ENCODE measurements at regions not wholly inside any gene's neighbourhood (a gene's known extent, or its start where the extent isn't known, plus 50 kb on each side); places are given as distances from the start of the nearest gene placed in this dataset.

- no peak for DNase-seq (ENCODE audit: low read depth in 2 of 2)
Observed at GRCh38 chr6:113489952-113490746, 367.0 kb upstream of the MARCKS start.

- DNase-seq (ENCODE audit: low read depth in 2 of 2), result no peak
Observed at GRCh38 chr6:113491376-113491775, 365.8 kb upstream of the MARCKS start.

GRCh38 chr6:113493991-113494390 is 363.2 kb upstream of the MARCKS start:
- no peak for DNase-seq (ENCODE audit: low read depth in 2 of 2)

GRCh38 chr6:113495521-113495920 is 361.6 kb upstream of the MARCKS start:
- no peak for DNase-seq (ENCODE audit: low read depth in 2 of 2)

GRCh38 chr6:113496166-113496565 is 361.0 kb upstream of the MARCKS start:
- DNase-seq (ENCODE audit: low read depth in 2 of 2), result no peak

- DNase-seq (ENCODE audit: low read depth in 2 of 2), result no peak
Observed at GRCh38 chr6:113500221-113500620, 356.9 kb upstream of the MARCKS start.

- DNase-seq (ENCODE audit: low read depth in 2 of 2), result no peak
Observed at GRCh38 chr6:113505084-113505699, 352.0 kb upstream of the MARCKS start.

GRCh38 chr6:113508249-113508648 is 348.9 kb upstream of the MARCKS start:
- no peak for DNase-seq (ENCODE audit: low read depth in 2 of 2)

- no peak for DNase-seq (ENCODE audit: low read depth in 2 of 2)
Observed at GRCh38 chr6:113511100-113511499, 346.0 kb upstream of the MARCKS start.

- no peak for DNase-seq (ENCODE audit: low read depth in 2 of 2)
Observed at GRCh38 chr6:113512576-113512975, 344.6 kb upstream of the MARCKS start.

GRCh38 chr6:113513086-113513485 is 344.1 kb upstream of the MARCKS start:
- DNase-seq (ENCODE audit: low read depth in 2 of 2), result no peak

GRCh38 chr6:113522376-113522775 is 334.8 kb upstream of the MARCKS start:
- no peak for DNase-seq (ENCODE audit: low read depth in 2 of 2)

- DNase-seq (ENCODE audit: low read depth in 2 of 2), result no peak
Observed at GRCh38 chr6:113524826-113525225, 332.3 kb upstream of the MARCKS start.

GRCh38 chr6:113526553-113526952 is 330.6 kb upstream of the MARCKS start:
- DNase-seq (ENCODE audit: low read depth in 2 of 2), result no peak

- no peak for DNase-seq (ENCODE audit: low read depth in 2 of 2)
Observed at GRCh38 chr6:113526995-113527394, 330.1 kb upstream of the MARCKS start.

GRCh38 chr6:113528111-113528510 is 329.0 kb upstream of the MARCKS start:
- DNase-seq (ENCODE audit: low read depth in 2 of 2), result no peak

GRCh38 chr6:113529196-113529595 is 327.9 kb upstream of the MARCKS start:
- no peak for DNase-seq (ENCODE audit: low read depth in 2 of 2)

GRCh38 chr6:113529879-113530278 is 327.3 kb upstream of the MARCKS start:
- no peak for DNase-seq (ENCODE audit: low read depth in 2 of 2)

GRCh38 chr6:113530769-113531168 is 326.4 kb upstream of the MARCKS start:
- DNase-seq (ENCODE audit: low read depth in 2 of 2), result no peak

- no peak for DNase-seq (ENCODE audit: low read depth in 2 of 2)
Observed at GRCh38 chr6:113539202-113539601, 317.9 kb upstream of the MARCKS start.

GRCh38 chr6:113539623-113540022 is 317.5 kb upstream of the MARCKS start:
- no peak for DNase-seq (ENCODE audit: low read depth in 2 of 2)

GRCh38 chr6:113540466-113540865 is 316.7 kb upstream of the MARCKS start:
- DNase-seq (ENCODE audit: low read depth in 2 of 2), result no peak

- DNase-seq (ENCODE audit: low read depth in 2 of 2), result no peak
Observed at GRCh38 chr6:113551168-113551567, 306.0 kb upstream of the MARCKS start.

- no peak for DNase-seq (ENCODE audit: low read depth in 2 of 2)
Observed at GRCh38 chr6:113556775-113557174, 300.4 kb upstream of the MARCKS start.
